ENCODE measurements at regions not wholly inside any gene's neighbourhood (a gene's known extent, or its start where the extent isn't known, plus 50 kb on each side); places are given as distances from the start of the nearest gene placed in this dataset.

- DNase-seq (ENCODE audit: low spot score) = no peak
Observed at GRCh38 chr14:25101276-25101675, 51.3 kb upstream of the STXBP6 start.

Data from A172 (cell line).